ENCODE measurements at regions not wholly inside any gene's neighbourhood (a gene's known extent, or its start where the extent isn't known, plus 50 kb on each side); places are given as distances from the start of the nearest gene placed in this dataset.

DNA sequence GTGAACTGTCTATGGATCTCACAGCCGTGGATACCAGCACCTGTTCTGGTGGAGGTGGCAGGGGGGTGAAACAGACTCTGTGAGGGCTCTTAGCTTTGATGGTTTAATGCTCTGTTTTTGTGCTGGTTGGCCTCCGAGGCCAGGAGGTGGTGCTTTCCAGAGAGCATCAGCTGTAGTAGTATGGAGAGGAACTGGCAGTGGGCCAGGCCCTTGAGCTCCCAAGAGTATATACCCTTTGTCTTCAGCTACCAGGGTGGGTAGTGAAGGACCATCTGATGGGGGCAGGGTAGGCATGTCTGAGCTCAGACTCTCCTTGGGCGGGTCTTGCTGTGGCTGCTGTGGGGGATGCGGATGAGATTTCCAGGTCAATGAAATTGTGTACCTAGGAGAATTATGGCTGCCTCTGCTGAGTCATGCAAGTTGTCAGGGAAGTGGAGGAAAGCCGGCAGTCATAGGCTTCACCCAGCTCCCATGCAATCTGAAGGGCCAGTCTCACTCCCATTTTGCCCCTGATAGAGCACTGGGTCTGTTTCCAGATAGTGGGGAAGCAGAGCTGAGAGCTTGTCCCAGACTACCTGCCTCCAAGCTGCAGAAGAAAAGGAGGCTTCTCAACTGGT is 102.7 kb upstream of the AHI1 start:
- TF ChIP-seq, protein P1, sequence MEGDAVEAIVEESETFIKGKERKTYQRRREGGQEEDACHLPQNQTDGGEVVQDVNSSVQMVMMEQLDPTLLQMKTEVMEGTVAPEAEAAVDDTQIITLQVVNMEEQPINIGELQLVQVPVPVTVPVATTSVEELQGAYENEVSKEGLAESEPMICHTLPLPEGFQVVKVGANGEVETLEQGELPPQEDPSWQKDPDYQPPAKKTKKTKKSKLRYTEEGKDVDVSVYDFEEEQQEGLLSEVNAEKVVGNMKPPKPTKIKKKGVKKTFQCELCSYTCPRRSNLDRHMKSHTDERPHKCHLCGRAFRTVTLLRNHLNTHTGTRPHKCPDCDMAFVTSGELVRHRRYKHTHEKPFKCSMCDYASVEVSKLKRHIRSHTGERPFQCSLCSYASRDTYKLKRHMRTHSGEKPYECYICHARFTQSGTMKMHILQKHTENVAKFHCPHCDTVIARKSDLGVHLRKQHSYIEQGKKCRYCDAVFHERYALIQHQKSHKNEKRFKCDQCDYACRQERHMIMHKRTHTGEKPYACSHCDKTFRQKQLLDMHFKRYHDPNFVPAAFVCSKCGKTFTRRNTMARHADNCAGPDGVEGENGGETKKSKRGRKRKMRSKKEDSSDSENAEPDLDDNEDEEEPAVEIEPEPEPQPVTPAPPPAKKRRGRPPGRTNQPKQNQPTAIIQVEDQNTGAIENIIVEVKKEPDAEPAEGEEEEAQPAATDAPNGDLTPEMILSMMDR (conservative IDR thresholded peaks at IDR 0.05 in 1 of 2, IDR thresholded peaks at IDR 0.05 in 1 of 2; ENCODE audit: low read depth in 1 of 2, low read length in 2 of 2): no peak
- no peak for TF ChIP-seq EZH2 (IDR thresholded peaks at IDR 0.05; ENCODE audit: low read length, missing control alignments)
